ENCODE measurements at regions not wholly inside any gene's neighbourhood (a gene's known extent, or its start where the extent isn't known, plus 50 kb on each side); places are given as distances from the start of the nearest gene placed in this dataset.

GRCh38 chr6:104173668-104174067, 686.1 kb downstream of the HACE1 start:
- no peaks in the 10 kb centered on the region for H3K4me1 Mint-ChIP-seq (ENCODE audit: low read depth in 2 of 2)
- no peak for DNase-seq (ENCODE audit: low spot score)
- H3K36me3 Mint-ChIP-seq, result no peaks in the 10 kb centered on the region
- H3K27ac Mint-ChIP-seq, result no peak overlapping the region
- no peaks in the 10 kb centered on the region for H3K27me3 Mint-ChIP-seq
- peaks cover 3% of the 10 kb centered on the region for H3K9me3 Mint-ChIP-seq
- no peak for ATAC-seq
- H3K4me3 Mint-ChIP-seq, result no peak overlapping the region

- DNase-seq (ENCODE audit: low spot score) (no peak), ATAC-seq (no peak)
- Mint-ChIP-seq H3K27ac (no peak overlapping the region), H3K27me3 (no peaks in the 10 kb centered on the region), H3K9me3 (peaks cover 7% of the 10 kb centered on the region), H3K36me3 (no peaks in the 10 kb centered on the region), H3K4me3 (no peak overlapping the region), H3K4me1 (ENCODE audit: low read depth in 2 of 2) (no peaks in the 10 kb centered on the region)
Observed at GRCh38 chr6:104170401-104170800, 689.3 kb downstream of the HACE1 start.

- Mint-ChIP-seq H3K36me3 (no peaks in the 10 kb centered on the region), H3K27me3 (no peaks in the 10 kb centered on the region), H3K9me3 (peaks cover 12% of the 10 kb centered on the region), H3K4me1 (ENCODE audit: low read depth in 2 of 2) (no peaks in the 10 kb centered on the region), H3K4me3 (no peak overlapping the region), H3K27ac (no peak overlapping the region)
- ATAC-seq, result no peak
- DNase-seq (ENCODE audit: low spot score), result no peak
Observed at GRCh38 chr6:104166055-104166668, 693.6 kb downstream of the HACE1 start.

GRCh38 chr6:104162036-104162669, 697.6 kb downstream of the HACE1 start:
- Mint-ChIP-seq H3K27me3 (no peaks in the 10 kb centered on the region), H3K4me3 (no peak overlapping the region), H3K27ac (no peak overlapping the region), H3K4me1 (ENCODE audit: low read depth in 2 of 2) (no peaks in the 10 kb centered on the region), H3K9me3 (peaks cover 11% of the 10 kb centered on the region), H3K36me3 (no peaks in the 10 kb centered on the region)
- no peak for ATAC-seq
- no peak for DNase-seq (ENCODE audit: low spot score)

- Mint-ChIP-seq H3K27me3 (no peaks in the 10 kb centered on the region), H3K9me3 (peaks cover 7% of the 10 kb centered on the region), H3K27ac (no peak overlapping the region), H3K4me3 (no peak overlapping the region), H3K4me1 (ENCODE audit: low read depth in 2 of 2) (no peaks in the 10 kb centered on the region), H3K36me3 (no peaks in the 10 kb centered on the region)
- DNase-seq (ENCODE audit: low spot score) (no peak), ATAC-seq (no peak)
Observed at GRCh38 chr6:104159045-104159618, 700.6 kb downstream of the HACE1 start.

GRCh38 chr6:104143757-104144156, 716.0 kb downstream of the HACE1 start:
- Mint-ChIP-seq H3K4me1 (ENCODE audit: low read depth in 2 of 2) (no peaks in the 10 kb centered on the region), H3K9me3 (peaks cover 7% of the 10 kb centered on the region), H3K36me3 (peaks cover 9% of the 10 kb centered on the region), H3K4me3 (no peak overlapping the region), H3K27me3 (no peaks in the 10 kb centered on the region), H3K27ac (no peak overlapping the region)
- no peak for ATAC-seq
- DNase-seq (ENCODE audit: low spot score), result no peak

DNA sequence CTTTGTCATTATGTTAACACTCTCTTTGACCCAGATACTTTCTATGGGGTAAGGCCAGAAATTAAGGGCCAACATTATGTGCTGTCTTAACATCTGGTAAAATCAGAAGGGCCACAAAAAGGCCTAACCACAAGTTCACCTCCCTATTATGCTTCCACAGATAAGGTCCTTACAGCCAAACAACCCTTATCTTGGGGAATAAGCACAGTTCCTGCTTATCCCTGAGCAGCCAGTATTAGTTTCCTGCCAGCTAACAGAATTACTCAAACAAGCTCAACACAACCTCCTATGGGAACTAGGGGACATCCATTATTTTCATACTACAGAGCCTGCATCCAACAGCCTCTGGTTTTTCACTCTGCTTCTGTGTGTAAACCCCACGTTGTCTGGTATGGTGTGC, 724.8 kb downstream of the HACE1 start:
- ATAC-seq, result no peak
- H3K9me3 Mint-ChIP-seq, result peaks cover 8% of the 10 kb centered on the region
- H3K27ac Mint-ChIP-seq, result no peak overlapping the region
- H3K4me3 Mint-ChIP-seq, result no peak overlapping the region
- no peaks in the 10 kb centered on the region for H3K4me1 Mint-ChIP-seq (ENCODE audit: low read depth in 2 of 2)
- no peaks in the 10 kb centered on the region for H3K36me3 Mint-ChIP-seq
- no peak for DNase-seq (ENCODE audit: low spot score)
- H3K27me3 Mint-ChIP-seq, result no peaks in the 10 kb centered on the region

DNA sequence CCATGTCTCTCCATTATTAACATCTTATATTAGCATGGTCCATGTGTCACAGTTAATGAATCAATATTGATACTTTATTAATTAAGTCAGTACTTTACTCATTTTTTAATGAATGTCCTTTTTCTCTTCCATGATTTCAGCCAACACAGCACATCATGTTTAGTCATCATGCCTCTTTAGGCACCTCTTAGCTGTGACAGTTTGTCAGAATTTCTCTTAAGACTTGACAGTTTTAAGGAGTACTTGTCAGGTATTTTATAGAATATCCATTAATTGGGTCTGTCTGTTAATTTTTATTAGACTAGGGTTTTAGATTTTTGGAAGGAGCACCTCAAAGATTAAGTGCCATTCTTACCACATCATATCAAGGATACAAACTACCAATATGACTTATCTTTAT, 729.4 kb downstream of the HACE1 start:
- DNase-seq (ENCODE audit: low spot score), result no peak
- H3K27ac Mint-ChIP-seq, result no peak overlapping the region
- no peak for ATAC-seq

GRCh38 chr6:104126315-104127005, 733.3 kb downstream of the HACE1 start:
- no peak for DNase-seq (ENCODE audit: low spot score)
- H3K36me3 Mint-ChIP-seq, result no peaks in the 10 kb centered on the region
- peaks cover 24% of the 10 kb centered on the region for H3K9me3 Mint-ChIP-seq
- no peaks in the 10 kb centered on the region for H3K4me1 Mint-ChIP-seq (ENCODE audit: low read depth in 2 of 2)
- no peak overlapping the region for H3K4me3 Mint-ChIP-seq
- H3K27me3 Mint-ChIP-seq, result no peaks in the 10 kb centered on the region
- no peak overlapping the region for H3K27ac Mint-ChIP-seq
- ATAC-seq, result no peak

More for the DNA sequence above, 729.4 kb downstream of the HACE1 start:
- Mint-ChIP-seq H3K9me3 (peaks cover 6% of the 10 kb centered on the region), H3K4me1 (ENCODE audit: low read depth in 2 of 2) (no peaks in the 10 kb centered on the region), H3K36me3 (no peaks in the 10 kb centered on the region), H3K4me3 (no peak overlapping the region), H3K27me3 (no peaks in the 10 kb centered on the region)

- Mint-ChIP-seq H3K27ac (no peak overlapping the region), H3K9me3 (peaks cover 23% of the 10 kb centered on the region), H3K4me1 (ENCODE audit: low read depth in 2 of 2) (no peaks in the 10 kb centered on the region), H3K4me3 (no peak overlapping the region), H3K36me3 (no peaks in the 10 kb centered on the region), H3K27me3 (no peaks in the 10 kb centered on the region)
- no peak for ATAC-seq
- DNase-seq (ENCODE audit: low spot score), result no peak
Observed at GRCh38 chr6:104123227-104123626, 736.5 kb downstream of the HACE1 start.

DNA sequence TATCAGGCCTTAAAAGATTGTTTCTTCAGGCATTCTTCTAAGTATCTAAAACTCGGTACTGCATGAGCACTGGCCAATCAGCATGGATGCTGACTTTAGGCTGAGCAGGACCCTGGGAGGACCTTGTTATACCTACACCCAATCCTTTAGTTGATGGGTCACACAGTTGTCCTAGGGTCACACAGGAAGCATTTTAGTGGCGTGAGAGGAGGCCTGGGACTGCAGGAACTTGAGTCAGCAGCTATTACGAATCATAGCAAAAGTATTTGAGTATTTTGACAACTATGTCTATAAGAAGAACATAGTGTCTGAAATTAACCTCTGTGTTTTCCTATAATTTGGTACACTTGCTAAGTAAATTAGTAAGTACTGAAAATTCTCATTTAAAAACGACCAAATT, 741.4 kb downstream of the HACE1 start:
- Mint-ChIP-seq H3K4me3 (no peak overlapping the region), H3K9me3 (peaks cover 18% of the 10 kb centered on the region), H3K27me3 (no peaks in the 10 kb centered on the region), H3K27ac (no peak overlapping the region), H3K4me1 (ENCODE audit: low read depth in 2 of 2) (no peaks in the 10 kb centered on the region), H3K36me3 (no peaks in the 10 kb centered on the region)
- no peak for ATAC-seq
- no peak for DNase-seq (ENCODE audit: low spot score)

- H3K36me3 Mint-ChIP-seq, result no peaks in the 10 kb centered on the region
- H3K27ac Mint-ChIP-seq, result no peak overlapping the region
- no peaks in the 10 kb centered on the region for H3K27me3 Mint-ChIP-seq
- DNase-seq (ENCODE audit: low spot score), result no peak
- H3K9me3 Mint-ChIP-seq, result peaks cover 4% of the 10 kb centered on the region
- no peak overlapping the region for H3K4me3 Mint-ChIP-seq
- ATAC-seq, result no peak
- no peaks in the 10 kb centered on the region for H3K4me1 Mint-ChIP-seq (ENCODE audit: low read depth in 2 of 2)
Observed at GRCh38 chr6:104109806-104110205, 749.9 kb downstream of the HACE1 start.

DNA sequence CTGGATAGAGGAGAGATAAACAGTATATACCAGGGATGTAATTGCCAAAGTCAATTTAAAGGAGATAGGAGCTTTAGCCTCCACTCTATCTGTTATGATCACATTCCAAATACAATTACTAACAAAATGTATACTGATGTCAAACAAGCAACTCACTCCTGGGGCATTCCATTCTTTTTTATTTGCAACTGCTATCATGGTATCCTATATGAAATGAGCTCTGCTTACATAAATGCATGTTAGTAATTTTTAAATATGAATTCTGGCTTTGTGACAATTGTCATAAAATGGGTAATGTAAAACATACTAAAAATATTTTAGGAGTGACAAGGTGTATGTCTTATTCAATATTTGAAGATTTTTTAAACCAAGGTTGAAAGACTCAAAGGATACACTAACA, 751.1 kb downstream of the HACE1 start:
- Mint-ChIP-seq H3K27ac (no peak overlapping the region), H3K9me3 (peaks cover 5% of the 10 kb centered on the region), H3K4me3 (no peak overlapping the region), H3K4me1 (ENCODE audit: low read depth in 2 of 2) (no peaks in the 10 kb centered on the region), H3K27me3 (no peaks in the 10 kb centered on the region), H3K36me3 (no peaks in the 10 kb centered on the region)
- no peak for ATAC-seq
- no peak for DNase-seq (ENCODE audit: low spot score)

DNA sequence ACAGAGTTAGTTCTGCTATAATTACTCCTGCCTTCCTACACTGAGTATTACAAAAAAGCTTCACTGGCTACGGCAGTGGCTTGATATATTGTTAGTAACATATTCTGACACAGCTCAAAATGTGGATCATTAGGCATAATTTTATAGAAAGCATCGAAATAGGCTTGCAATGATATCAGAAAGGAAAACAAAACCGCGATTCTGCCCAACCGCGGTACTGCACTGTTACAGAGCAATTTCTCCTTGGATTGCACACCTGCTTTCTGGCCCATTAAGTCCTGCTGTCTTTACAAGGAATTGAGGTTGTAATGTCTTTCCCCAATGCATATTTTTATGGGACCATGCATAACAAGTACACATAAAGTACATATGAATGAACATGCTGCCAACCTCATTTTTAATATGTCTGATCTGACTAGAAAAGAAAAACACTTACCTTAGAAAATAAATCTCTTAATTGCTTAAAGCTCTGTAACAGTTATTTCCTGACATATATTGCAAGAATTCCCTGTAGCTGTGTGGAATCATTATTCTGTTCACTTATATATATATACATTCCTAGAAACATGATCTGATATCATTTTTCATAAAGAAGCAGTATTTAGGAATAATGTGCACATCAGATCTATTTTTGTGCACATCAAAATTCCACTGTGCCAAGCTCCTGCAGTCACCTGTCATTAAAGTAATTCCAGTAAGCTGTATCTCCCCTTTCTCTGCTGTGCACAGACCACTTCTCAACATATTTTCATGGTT, 763.9 kb downstream of the HACE1 start:
- no peak overlapping the region for H3K27ac Mint-ChIP-seq

More for the DNA sequence above, 763.9 kb downstream of the HACE1 start:
- Mint-ChIP-seq H3K36me3 (no peaks in the 10 kb centered on the region), H3K4me1 (ENCODE audit: low read depth in 2 of 2) (no peaks in the 10 kb centered on the region), H3K27me3 (no peaks in the 10 kb centered on the region), H3K4me3 (no peak overlapping the region), H3K9me3 (peaks cover 6% of the 10 kb centered on the region)
- ATAC-seq, result no peak
- DNase-seq (ENCODE audit: low spot score), result no peak

Data from natural killer cell treated with Interleukin-12 subunit alpha and Interleukin-12 subunit beta and Interleukin-15 and Interleukin-18, amount 100 ng/mL, for 72 hours (primary cell).